Activated CD4-positive, alpha-beta T cell treated with anti-CD3 and anti-CD28 coated beads, Interleukin-2, amount 50 U/mL, for 24 hours (primary cell): ENCODE measurements at regions not wholly inside any gene's neighbourhood (a gene's known extent, or its start where the extent isn't known, plus 50 kb on each side); places are given as distances from the start of the nearest gene placed in this dataset.

Experiments
- DNase-seq, 2 donors: peaks; one replicate each; pipeline ENCODE4 v3.0.0-alpha.2; 2020; ENCODE audit warnings: low read depth in 1 of 2, low spot score in 1 of 2

DNA sequence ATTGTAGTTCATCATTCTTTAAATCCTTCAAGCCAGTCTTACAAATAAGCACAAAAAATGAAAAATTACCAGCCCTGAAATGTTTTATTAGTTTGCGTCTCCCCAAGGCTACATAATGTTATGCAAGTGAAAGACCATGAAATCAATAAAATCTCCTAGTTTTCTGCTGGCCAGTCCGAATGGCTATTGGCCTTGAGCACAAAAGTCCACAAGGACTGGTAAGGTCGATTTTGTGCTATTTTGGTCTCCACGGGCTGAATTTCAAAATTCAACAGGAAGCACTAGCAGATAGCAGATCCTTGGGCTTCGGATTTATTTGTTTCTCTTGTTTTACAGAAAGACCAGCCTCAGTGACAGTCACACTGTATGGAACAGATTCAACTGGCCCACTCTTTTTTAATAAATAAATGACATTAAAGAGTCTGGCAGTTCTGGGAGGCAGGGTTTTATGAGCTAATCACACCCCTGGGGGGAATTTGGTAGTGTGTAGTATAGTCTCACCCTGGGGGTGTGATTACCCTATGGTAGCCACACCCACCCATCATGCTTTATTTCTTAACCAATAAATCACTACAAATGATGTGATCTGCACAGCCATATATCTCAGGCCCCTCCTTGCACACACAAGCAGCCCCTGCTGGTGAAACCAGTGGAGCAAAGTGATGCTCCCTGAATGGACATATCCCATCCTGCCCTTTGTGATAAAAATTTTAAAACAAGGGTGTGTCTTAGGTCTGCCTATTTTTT is 51.1 kb upstream of the TMEM33 start:
- DNase-seq, result no peak

DNA sequence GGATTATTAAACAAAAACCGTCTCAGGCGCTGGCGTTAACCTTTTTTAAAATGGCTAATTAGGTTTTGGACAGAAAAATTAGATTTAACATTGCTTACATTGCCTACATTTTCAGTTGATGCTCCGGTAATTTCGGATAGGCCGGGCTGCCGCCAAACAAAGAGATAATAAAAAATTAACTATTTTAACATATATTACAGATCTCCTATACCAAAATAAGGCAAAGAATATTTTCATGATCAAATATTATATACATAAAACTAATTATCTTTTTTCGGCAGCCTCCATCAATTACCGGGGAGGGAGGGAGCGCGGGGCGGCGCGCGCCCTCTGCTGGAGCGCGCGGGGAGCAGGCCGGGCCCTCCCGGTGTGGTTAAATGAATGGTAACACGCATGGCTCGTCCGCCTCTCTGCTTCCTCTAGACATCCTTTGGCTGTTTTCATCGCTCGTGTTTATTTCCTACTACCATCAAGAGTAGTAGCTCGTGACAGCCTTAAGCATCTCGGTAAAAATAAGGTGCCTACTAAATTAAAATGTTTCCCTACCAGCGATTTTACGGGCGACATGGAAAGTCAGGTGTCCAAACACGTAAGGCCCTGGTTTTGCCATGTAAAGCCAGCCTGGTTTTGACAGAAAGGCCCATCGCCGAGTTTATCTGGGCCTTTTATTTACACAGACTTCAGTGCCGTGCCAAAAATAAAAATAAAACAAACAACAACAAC is 52.4 kb upstream of the TMEM33 start:
- peak; percentile 38 to 43 for DNase-seq

DNA sequence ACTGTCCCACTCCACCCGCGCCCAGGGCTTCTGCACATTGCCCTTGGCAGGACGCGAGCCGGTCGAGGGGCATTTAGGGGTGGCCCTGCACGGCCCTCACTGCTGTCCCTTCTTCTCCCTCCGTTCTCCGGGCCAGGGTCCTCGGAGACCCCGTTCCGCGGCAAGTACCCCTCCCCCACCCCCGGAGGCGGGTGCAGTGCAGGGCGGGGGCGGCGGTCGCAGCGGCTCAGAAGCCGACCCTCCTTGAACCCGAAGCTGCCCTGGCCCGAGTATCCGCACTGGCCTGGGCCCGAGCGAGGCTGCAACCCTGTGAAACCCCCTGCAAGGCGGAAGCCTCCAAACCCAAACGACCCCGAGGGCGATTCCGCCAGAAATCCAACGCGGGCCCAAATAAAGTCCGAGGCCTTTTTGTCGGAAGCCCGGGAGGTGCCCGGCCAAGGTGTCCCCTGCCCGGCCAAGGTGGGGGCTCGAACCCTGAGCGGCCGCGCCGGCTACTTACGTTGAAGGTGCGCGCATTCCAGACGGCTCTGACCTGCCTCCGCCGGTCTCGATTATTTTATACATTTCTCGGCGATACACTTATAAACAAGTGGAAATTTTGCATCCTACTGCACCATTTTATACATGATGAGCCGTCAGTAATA is 53.1 kb upstream of the TMEM33 start:
- DNase-seq, result no peak

DNA sequence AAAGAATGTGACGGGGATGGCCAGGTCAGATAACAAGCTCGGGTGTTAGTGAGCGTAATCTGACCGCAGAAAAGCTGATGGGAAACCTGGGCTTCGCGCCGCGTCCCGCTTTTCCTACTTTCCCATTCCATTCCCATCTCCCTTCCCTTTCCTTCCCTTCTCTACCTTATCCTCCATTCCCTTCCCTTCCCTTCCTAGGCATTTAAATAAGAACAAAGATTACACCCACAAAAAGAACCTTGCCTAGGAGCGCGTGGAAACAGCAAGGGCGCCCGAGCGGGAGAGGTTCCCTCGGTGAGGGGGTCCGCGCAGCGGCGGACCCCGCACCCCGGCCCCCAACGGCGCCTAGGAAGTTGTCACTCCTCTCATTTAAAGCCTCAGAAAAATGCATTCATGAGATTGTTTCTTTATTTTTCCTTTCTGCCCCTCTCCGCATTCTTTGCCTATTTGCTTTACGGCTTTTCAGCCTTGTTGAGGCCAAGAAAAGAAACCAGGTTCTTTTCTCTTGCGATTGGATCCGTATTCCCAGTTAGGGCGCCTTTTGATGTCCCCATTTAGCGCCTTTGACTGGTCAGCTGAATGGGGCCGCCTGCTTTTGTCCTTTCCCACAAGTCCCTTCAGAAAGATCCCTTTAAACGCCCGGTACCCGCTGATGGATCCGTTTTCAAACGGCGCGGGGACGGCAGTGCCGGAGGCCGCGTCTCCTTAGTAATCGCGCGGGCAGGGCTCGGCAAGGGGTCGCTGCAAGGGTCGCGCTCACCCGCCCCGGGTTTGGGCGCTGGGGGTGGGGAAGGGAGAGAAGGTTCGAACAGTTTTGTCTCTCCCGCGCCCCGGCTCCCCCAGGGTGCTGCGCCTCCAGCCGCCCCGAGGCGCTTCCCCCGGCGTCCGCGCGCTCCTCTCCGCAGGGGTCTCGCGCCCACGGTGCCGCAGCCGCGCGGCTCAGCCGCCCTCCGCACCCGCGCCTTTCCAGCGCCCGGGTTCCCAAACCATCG is 54.1 kb upstream of the TMEM33 start:
- no peak for DNase-seq

DNA sequence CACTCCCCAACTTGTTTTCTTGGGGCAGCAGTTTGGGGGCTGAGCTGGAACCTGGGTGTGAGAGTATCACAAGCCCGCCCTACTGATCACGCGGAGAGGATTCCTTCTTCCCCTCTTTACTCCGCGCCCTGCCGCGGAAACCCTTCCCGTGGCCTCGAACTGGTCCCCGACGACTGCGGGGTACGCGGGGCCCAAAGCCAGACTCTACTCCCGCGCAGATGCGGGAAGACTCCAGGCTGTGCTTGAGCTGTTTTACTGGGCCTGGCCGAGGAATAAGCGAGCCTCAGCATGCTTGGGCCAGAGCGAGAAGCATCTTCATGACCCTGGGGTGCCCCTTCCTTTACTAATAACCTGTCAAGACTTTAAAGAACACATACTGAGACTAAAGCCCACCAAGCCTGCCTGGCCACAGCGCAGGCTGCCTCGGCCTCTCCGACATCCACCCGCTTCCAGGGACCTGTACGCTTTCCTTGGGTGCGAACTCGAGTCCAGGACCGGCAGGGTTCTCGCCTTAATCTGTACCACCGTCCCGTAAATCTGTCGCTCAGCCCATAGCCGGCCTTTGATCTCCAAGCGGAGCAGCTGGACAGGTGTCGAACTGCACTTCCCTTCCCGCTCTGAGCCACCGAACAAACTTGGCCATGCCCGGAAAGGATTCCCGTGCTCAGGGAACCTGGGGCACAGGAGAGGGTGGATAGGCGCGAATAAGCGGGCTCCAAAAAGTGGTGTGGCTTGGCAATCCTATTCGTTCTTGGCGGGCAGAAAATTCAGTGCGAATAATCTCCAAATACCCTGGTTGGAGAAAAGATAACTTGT is 55.0 kb upstream of the TMEM33 start:
- DNase-seq, result no peak

DNA sequence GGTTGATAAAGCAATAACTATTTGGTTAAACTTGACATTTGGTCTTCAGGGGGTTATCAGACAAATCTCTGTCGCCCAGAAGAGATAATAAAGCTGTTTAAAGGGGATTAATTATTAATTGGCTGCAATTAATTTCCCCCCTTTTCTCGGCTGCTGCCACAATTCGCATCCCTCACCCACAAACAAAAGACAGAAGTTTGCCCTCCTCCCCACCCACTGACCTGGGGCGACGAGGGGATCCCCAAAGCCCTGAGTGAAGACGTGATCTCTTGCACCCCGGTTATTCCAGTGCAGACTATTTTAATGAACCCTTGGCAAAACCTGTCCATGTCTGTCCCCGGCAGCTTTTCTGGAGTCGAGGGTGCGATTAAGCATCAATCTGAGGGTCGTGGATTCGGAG is 55.7 kb upstream of the TMEM33 start:
- no peak for DNase-seq

DNA sequence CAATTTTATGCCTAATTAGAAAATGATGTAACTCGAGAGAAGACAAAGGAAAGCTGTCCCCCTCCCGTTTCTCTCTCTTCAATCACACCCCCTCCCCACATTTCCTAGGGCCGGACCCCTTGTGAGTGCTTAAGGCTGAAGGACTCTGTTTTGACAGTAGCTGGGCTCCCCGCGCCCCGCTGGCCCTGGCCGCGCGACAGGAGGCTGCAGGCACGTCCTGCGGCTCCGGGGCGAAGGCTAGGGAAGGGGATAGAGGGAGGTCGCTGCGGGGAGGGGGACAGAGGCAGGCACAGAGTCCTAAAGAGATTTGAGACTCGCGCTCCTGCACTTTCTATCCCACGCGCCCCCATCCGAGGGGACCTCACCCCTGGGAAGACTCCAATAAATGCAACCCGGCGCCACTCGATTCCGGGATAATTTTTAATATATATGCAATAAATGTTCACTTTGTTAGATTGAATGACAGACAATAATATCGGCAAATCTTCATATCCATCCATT is 56.2 kb upstream of the TMEM33 start:
- DNase-seq, result no peak

DNA sequence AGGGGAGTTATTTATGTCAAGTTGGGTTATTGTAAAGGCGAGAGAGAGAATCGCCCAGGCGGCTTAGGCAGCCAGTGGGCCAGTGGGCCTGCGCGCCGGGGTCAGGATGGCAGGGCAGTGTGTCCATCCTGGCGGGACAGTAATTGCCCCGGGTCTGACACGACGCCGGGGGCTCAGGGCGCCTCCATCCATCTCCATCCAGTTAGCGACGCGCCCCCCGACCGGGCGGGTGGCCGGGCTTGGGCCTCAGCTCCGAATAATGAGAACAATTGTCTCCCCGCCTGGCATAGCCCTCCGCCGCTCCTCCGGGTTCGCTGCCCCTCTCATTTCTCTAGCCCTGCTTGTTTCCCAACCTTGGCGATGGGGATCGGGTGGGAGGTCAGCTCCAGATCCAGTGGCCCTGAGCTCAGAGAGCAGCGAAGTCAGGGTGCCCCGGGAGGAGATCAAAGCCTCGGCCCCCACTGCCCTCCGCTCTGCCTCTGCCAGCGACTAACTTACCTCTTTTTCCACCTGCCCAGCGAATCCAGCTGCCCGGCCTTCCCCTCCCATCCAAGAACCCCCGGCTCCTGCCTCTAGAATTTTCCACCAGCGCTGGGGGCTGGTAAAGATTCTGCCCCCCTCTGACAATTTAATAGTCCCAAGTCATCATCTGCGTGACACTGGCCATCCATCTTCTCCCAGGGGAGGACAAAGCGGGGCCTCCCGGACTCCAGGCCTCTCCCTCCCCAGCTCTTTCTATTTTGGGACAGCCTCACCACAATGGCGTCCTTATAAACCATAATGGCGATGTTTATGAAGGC is 56.9 kb upstream of the TMEM33 start:
- no peak for DNase-seq

DNA sequence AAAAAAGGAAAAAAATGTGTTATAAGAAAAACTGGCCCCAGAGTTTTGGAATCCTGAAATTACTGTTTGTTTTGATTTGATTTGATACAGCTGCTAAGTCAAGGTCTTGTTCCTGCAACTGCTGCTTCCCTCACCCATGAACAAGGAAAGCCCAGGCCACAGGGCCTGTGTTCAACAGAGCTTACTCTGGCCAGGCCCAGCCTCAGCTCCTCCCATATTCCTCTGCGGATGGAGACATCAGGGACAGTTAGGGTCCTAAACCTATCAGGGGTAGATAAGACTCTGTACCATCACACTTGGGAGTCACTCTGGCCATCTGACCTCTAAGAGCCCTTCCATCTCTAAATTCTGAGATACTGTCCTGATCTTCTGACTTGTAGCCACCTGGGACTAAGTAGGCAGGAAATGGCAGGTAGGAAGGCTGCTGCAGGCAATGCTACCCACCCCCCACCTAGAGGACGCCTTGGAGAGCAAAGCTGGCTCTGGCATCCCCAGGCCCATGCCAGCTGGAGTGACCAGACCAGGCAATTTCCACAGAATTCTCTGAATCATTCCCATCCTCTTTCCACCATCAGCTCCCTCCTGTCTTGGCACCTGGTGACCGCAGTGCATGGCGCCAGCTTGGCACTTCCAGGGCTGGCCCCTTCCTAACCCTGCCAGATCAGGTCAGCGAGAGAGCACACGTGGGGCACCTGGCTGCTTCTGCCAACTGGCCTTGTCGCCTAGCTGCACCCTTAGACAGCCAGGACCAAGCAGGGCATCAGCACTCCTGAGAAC is 58.0 kb upstream of the TMEM33 start:
- no peak for DNase-seq

DNA sequence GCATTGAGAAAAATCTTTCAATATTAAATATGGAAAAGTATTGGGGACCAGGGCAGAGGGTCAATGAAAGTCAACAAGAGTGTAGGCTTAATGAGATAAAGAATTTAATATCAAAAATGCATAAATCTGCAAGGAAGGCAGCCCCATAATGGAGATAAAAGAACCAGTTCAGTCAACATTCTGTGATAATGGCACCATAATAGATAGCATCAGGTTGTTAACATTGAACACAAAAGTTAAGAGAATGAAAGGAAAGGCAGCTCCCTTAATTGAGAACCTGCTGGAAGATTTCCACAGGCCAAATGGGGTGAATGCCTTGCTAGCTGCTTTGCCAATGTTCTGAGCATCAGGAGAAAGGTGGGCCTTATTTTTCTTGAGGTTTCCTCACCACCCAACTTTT is 60.4 kb upstream of the TMEM33 start:
- DNase-seq, result no peak

DNA sequence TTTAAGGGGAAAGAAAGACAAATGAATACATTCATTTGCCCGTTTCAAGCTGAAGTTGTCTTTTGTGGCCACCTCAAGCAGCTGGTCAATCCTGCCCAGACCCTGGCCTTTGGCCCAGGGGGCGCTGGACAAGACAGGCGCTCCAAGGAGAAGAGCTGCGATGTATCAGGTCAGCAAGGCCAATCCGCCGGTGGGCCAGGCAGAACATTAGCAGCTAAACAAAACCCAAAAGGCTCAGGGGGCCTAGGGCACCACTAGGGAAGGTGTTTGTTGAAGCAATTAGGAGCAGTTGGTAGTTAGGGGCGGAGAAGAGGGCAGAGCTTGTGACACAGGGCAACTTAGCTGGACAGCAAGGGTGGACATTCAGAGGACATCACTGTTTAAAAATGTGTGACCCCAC is 60.8 kb upstream of the TMEM33 start:
- DNase-seq, result no peak

DNA sequence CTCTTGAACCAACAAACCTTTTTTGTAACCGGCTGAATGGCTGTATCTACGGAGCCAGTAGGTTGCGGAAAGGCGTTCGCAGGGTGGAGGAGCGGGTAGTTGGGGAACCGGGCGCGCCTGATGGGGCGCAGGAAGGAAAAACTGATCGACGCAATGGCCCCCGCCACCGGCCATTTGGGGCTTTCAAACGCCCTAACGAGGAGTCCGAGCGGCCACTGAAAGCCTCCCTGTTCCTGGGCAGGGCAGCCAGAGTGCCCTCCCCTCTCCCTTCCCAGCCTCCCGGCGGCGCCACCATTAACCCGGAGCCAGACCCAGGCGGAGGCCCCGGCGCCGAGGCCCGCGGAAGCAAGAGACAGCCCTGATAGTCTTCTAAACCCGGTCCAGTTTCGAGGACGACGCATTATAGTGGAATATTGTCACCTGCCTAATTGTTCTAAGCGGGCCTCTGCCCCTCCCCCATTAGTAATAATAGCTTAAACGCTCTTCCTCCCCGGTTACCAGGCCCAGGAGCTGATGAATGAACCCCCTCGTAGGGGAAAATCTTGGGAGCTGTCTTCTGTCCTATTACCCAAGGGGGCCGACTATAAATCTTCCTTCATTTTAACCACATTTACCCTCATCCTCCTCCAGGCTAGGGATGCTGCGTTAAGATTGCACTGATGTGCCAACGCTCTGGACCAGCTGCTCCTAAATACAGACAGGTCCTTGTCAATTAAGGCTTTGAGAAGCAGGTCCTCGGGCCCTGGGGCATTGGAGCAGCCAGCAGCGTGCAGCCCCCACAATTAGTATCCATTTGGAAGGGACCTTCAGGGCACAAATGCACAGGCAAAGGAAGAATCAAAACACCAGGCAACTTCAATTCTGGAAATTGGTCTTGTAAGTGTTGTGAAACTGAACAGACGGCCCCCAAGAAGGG is 61.6 kb upstream of the TMEM33 start:
- no peak for DNase-seq

DNA sequence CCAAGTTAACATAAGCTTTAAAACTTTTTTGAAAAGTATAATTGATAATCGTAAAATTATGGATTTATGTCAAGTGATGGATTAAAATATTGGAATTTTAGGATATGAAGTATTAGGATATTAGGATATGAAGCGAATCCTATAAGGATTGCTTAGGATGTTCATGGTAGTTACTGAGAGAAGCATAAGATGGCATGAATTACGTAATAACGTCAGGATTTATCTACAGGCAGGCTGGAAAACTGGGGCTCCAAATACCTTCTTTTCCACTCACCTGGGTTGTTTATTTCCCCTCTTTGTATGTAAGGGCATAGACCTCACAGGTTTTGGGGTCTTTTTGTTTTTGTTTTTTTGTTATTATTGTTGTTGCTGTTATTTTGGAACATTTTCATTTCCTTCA is 65.2 kb upstream of the TMEM33 start:
- no peak for DNase-seq

DNA sequence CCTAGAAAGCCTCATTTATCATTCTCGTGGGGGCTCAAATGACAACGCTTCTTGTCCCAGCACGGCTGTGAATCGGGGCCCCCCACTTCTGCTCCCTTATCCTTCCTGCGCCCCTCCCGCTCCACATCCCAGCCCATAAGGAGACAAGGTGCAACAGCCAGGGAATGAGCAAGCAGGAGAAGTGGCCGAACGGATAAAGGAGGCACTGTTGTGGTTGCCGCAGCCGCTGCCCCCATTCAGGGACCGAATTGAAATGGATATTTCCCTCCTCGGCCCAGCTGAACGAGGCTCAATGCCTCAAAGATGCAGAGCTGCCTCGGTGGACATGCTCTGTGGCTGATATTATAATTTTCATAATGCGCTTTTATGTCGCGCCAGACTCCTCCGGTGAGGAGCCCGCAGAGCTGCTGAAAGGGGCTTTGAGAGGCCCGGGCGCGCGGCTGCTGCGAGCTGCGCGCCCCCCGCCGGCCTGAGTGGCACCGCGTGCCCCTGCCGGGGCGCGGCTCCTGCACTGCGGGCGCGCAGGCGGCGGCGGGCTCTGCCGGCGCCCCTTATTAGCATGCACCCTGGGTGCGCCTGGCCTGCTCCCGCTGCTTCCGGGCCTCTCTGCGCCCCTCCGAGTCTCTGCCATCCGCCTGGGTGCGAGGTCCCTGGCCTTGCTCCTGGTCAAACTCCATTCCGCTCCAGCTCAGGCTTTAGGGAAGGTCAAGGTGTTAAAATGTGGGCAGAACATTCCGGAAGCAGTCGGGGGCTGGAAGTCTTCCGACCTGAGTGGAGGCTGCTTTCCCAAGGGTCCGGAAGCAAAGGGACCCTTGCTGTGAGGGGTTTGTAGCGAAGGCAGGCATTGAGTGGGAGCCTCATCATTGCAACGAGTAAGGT is 68.2 kb upstream of the TMEM33 start:
- DNase-seq, result no peak

DNA sequence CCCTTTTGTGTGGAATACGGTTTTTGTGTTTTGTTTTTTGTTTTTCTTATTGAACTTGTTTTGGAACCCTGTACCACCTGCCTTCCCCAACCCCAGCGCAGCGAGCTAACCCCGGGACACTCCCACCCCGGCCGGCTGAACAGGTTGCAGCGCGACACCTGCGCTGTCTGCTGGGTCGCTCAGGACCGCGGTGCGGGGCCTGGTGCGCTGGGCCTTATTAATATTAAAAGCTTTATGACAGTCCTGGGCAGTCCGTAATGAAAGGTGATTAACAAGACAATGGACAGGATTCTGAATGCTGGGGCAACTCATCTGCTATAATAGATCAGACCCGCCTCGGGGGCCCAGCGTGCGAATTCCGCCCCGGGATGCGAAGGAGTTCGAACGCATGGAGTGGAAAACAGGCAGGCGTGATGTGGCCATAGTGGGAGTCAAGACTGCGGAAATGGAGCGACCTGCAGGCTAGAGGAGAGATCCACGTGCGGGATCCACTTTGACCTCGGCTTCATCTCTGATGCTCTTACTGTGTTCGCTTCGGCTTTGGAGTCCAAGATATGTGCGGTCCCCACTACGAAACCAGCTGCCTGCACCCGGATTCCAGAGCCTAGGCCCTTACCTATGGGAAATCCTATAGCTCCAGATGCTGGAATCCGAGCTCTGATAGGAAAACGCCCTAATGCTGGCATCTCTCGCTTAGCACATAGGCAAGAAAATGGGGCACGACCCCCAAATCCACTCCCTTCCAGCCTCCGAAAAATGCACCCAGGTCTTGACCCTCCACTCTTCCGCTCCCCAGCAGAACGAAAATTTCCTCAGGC is 69.0 kb upstream of the TMEM33 start:
- no peak for DNase-seq
